ENCODE measurements at regions not wholly inside any gene's neighbourhood (a gene's known extent, or its start where the extent isn't known, plus 50 kb on each side); places are given as distances from the start of the nearest gene placed in this dataset.

- Histone ChIP-seq H3K36me3 (no peaks in the 10 kb centered on the region), H3K4me1 (peaks cover 0 to 14% of the 10 kb centered on the region in 2 donors), H3K4me3 (no peak overlapping the region), H3K27me3 (no peaks in the 10 kb centered on the region), H3K9me3 (peaks cover 0 to 10% of the 10 kb centered on the region in 2 donors), H3K27ac (no peak overlapping the region)
- DNase-seq (no peak), ATAC-seq (peak; percentile 51)
- TF ChIP-seq CTCF (IDR thresholded peaks at IDR 0.05), result no peak
- intact Hi-C loops (cut with DNase I), result no loop called here
Measured at GRCh38 chr3:23041918-23042696, 161.0 kb upstream of the UBE2E2 start.

- no peak overlapping the region for H3K27ac ChIP-seq
- no peak for ATAC-seq
- intact Hi-C loops (cut with DNase I), result no loop called here
Measured at GRCh38 chr3:23044463-23044862, 158.7 kb upstream of the UBE2E2 start.

GRCh38 chr3:23046536-23046935, 156.6 kb upstream of the UBE2E2 start:
- Histone ChIP-seq H3K27ac (no peak overlapping the region), H3K27me3 (no peaks in the 10 kb centered on the region), H3K9me3 (peaks cover 0 to 14% of the 10 kb centered on the region in 2 donors), H3K36me3 (no peaks in the 10 kb centered on the region), H3K4me3 (no peak overlapping the region), H3K4me1 (no peaks in the 10 kb centered on the region)
- ATAC-seq, result no peak
- DNase-seq, result no peak
- TF ChIP-seq CTCF (IDR thresholded peaks at IDR 0.05), result no peak
- intact Hi-C loops (cut with DNase I), result no loop called here

More at GRCh38 chr3:23044463-23044862, 158.7 kb upstream of the UBE2E2 start:
- H3K9me3 ChIP-seq, result peaks cover 0 to 14% of the 10 kb centered on the region in 2 donors
- H3K4me1 ChIP-seq, result no peaks in the 10 kb centered on the region
- H3K4me3 ChIP-seq, result no peak overlapping the region
- no peak for TF ChIP-seq CTCF (IDR thresholded peaks at IDR 0.05)
- H3K36me3 ChIP-seq, result no peaks in the 10 kb centered on the region
- DNase-seq, result no peak
- no peaks in the 10 kb centered on the region for H3K27me3 ChIP-seq

- H3K4me3 ChIP-seq, result no peak overlapping the region
- intact Hi-C loops (cut with DNase I), result no loop called here
- ATAC-seq, result peak; percentile 85
- no peak for DNase-seq
- TF ChIP-seq CTCF (IDR thresholded peaks at IDR 0.05), result no peak
- H3K4me1 ChIP-seq, result peaks cover 0 to 5% of the 10 kb centered on the region in 2 donors
- H3K9me3 ChIP-seq, result peaks cover 0 to 9% of the 10 kb centered on the region in 2 donors
- H3K27me3 ChIP-seq, result no peaks in the 10 kb centered on the region
- H3K27ac ChIP-seq, result peak overlapping the region in 1 of 2 donors; percentile 54
- H3K36me3 ChIP-seq, result no peaks in the 10 kb centered on the region
Measured at GRCh38 chr3:23051240-23052140, 151.6 kb upstream of the UBE2E2 start.

GRCh38 chr3:23052208-23052607, 150.9 kb upstream of the UBE2E2 start:
- DNase-seq, result no peak
- H3K4me1 ChIP-seq, result peaks cover 0 to 5% of the 10 kb centered on the region in 2 donors
- H3K9me3 ChIP-seq, result peaks cover 0 to 3% of the 10 kb centered on the region in 2 donors
- ATAC-seq, result peak; percentile 20
- H3K36me3 ChIP-seq, result no peaks in the 10 kb centered on the region
- no peak overlapping the region for H3K27ac ChIP-seq
- no peak overlapping the region for H3K4me3 ChIP-seq
- intact Hi-C loops (cut with DNase I), result no loop called here
- H3K27me3 ChIP-seq, result no peaks in the 10 kb centered on the region
- TF ChIP-seq CTCF (IDR thresholded peaks at IDR 0.05), result no peak

All from left lung (tissue), 4 donors.